Mesenchymal stem cell (in vitro differentiated cells and primary cell): ENCODE measurements at regions not wholly inside any gene's neighbourhood (a gene's known extent, or its start where the extent isn't known, plus 50 kb on each side); places are given as distances from the start of the nearest gene placed in this dataset.

Experiments used
- DNase-seq: peaks from one replicate; pipeline ENCODE4 v3.0.0-alpha.2; 2013
- H2AFZ ChIP-seq: one replicate; pipeline ENCODE4 v1.6.1; 2013; ENCODE audit warnings: low read depth, mild to moderate bottlenecking, control low read depth, inconsistent platforms, low read length, moderate library complexity
- H2AK5ac ChIP-seq: 2 replicates; pipeline ENCODE4 v1.6.1; 2013; ENCODE audit warnings: low read length, moderate library complexity, mild to moderate bottlenecking, inconsistent platforms; ENCODE audit not compliant: severe bottlenecking
- H2BK120ac ChIP-seq: one replicate; pipeline ENCODE4 v1.6.1; 2013; ENCODE audit warnings: low read depth, mild to moderate bottlenecking, inconsistent platforms, low read length, moderate library complexity
- H2BK12ac ChIP-seq, 2 experiments: one replicate each; pipeline ENCODE4 v1.6.1; 2013; ENCODE audit warnings: inconsistent platforms in 2 of 2, low read length in 2 of 2, mild to moderate bottlenecking in 2 of 2, moderate library complexity in 2 of 2, control low read depth in 1 of 2
- H2BK15ac ChIP-seq: one replicate; pipeline ENCODE4 v1.6.1; 2013; ENCODE audit warnings: mild to moderate bottlenecking, low read depth, inconsistent platforms; ENCODE audit not compliant: poor library complexity, severe bottlenecking
- H2BK5ac ChIP-seq: 2 replicates; pipeline ENCODE4 v1.6.1; 2013; ENCODE audit warnings: low read depth, mild to moderate bottlenecking, low read length, control low read depth, inconsistent platforms; ENCODE audit not compliant: poor library complexity, severe bottlenecking
- H3K14ac ChIP-seq, 2 experiments: one replicate each; pipeline ENCODE4 v1.6.1; 2013; ENCODE audit warnings: inconsistent platforms in 2 of 2, low read length in 2 of 2, control low read depth in 1 of 2, mild to moderate bottlenecking in 1 of 2, moderate library complexity in 1 of 2
- H3K18ac ChIP-seq, 2 experiments: one replicate each; pipeline ENCODE4 v1.6.1; 2013; ENCODE audit warnings: inconsistent platforms in 2 of 2, low read length in 2 of 2, control low read depth in 1 of 2, low read depth in 1 of 2, mild to moderate bottlenecking in 1 of 2
- H3K23ac ChIP-seq, 2 experiments: one replicate each; pipeline ENCODE4 v1.6.1; 2013; ENCODE audit warnings: inconsistent platforms in 2 of 2, low read length in 2 of 2, mild to moderate bottlenecking in 2 of 2, moderate library complexity in 2 of 2, control low read depth in 1 of 2
- H3K27ac ChIP-seq: 2 replicates; pipeline ENCODE4 v1.5.1; 2013; ENCODE audit warnings: mild to moderate bottlenecking, moderate library complexity, low read length, control low read depth, inconsistent platforms; ENCODE audit not compliant: poor library complexity, severe bottlenecking
- H3K27me3 ChIP-seq, 2 experiments: 2 replicates each; pipeline versions ENCODE4 v1.6.1 to v1.7.0; 2013; ENCODE audit warnings: low read length in 2 of 2, mild to moderate bottlenecking in 2 of 2, moderate library complexity in 2 of 2, control low read depth in 1 of 2, inconsistent platforms in 1 of 2; ENCODE audit not compliant: control insufficient read depth in 1 of 2, insufficient read depth in 1 of 2
- H3K36me3 ChIP-seq, 2 experiments: 2 replicates each; pipeline versions ENCODE4 v1.6.1 to v1.7.0; 2013; ENCODE audit warnings: low read length in 2 of 2, control low read depth in 1 of 2, inconsistent platforms in 1 of 2, low read depth in 1 of 2, mild to moderate bottlenecking in 1 of 2; ENCODE audit not compliant: insufficient read depth in 2 of 2, control insufficient read depth in 1 of 2
- H3K4ac ChIP-seq, 2 experiments: one replicate each; pipeline ENCODE4 v1.6.1; 2013; ENCODE audit warnings: inconsistent platforms in 2 of 2, low read length in 2 of 2, mild to moderate bottlenecking in 2 of 2, moderate library complexity in 2 of 2, control low read depth in 1 of 2, low read depth in 1 of 2
- H3K4me1 ChIP-seq: 2 replicates; pipeline ENCODE4 v1.6.1; 2013; ENCODE audit warnings: low read depth, low read length, control low read depth; ENCODE audit not compliant: control insufficient read depth, insufficient read depth
- H3K4me2 ChIP-seq: 2 replicates; pipeline ENCODE4 v1.6.1; 2013; ENCODE audit warnings: low read length, mild to moderate bottlenecking, inconsistent platforms; ENCODE audit not compliant: poor library complexity, severe bottlenecking
- H3K4me3 ChIP-seq, 2 experiments: 2 replicates each; pipeline versions ENCODE4 v1.5.1 to v1.7.0; 2013; ENCODE audit warnings: low read length in 2 of 2, mild to moderate bottlenecking in 2 of 2, control low read depth in 1 of 2, low read depth in 1 of 2; ENCODE audit not compliant: insufficient read depth in 1 of 2
- H3K79me1 ChIP-seq: replicated peaks from 2 replicates; pipeline ENCODE4 v1.6.1; 2013; ENCODE audit warnings: mild to moderate bottlenecking, control low read depth, low read length, inconsistent platforms; ENCODE audit not compliant: poor library complexity, severe bottlenecking
- H3K9ac ChIP-seq: 2 replicates; pipeline ENCODE4 v1.7.0; 2013; ENCODE audit warnings: mild to moderate bottlenecking, low read length, moderate library complexity
- H3K9me3 ChIP-seq: 2 replicates; pipeline ENCODE4 v1.7.0; 2013; ENCODE audit warnings: mild to moderate bottlenecking, low read length; ENCODE audit not compliant: control insufficient read depth
- H4K8ac ChIP-seq: one replicate; pipeline ENCODE4 v1.6.1; 2013; ENCODE audit warnings: inconsistent platforms, mild to moderate bottlenecking, low read length, moderate library complexity
- H4K91ac ChIP-seq: one replicate; pipeline ENCODE4 v1.6.1; 2013; ENCODE audit warnings: mild to moderate bottlenecking, low read length, inconsistent platforms
- WGBS: methylation state at CpG from one replicate; pipeline ENCODE4 v1.1.7; 2013; ENCODE audit warnings: mixed read lengths; 5-methylcytosine and 5-hydroxymethylcytosine counted together

GRCh38 chr3:16114429-16114828, 60.1 kb upstream of the GALNT15 start:
- Histone ChIP-seq H2BK15ac (no peak overlapping the region), H2BK12ac (no peak overlapping the region), H4K8ac (no peak overlapping the region), H3K79me1 (no peaks in the 10 kb centered on the region), H3K36me3 (peaks cover 0 to 10% of the 10 kb centered on the region in 2 experiments), H2BK5ac (no peak overlapping the region), H3K4me2 (no peak overlapping the region), H3K4ac (no peak overlapping the region), H3K14ac (no peak overlapping the region), H3K27ac (no peak overlapping the region), H3K18ac (no peak overlapping the region), H4K91ac (no peak overlapping the region), H3K9me3 (no peaks in the 10 kb centered on the region), H2AK5ac (no peak overlapping the region), H2AFZ (no peak overlapping the region), H3K23ac (no peak overlapping the region), H3K4me3 (no peak overlapping the region), H3K27me3 (no peaks in the 10 kb centered on the region), H3K4me1 (no peaks in the 10 kb centered on the region), H3K9ac (peak overlapping the region; percentile 85), H2BK120ac (no peak overlapping the region)
- no peak for DNase-seq
- WGBS = no CpG with 5 or more reads among the region's 2 CpGs

- no peak overlapping the region for H2AK5ac ChIP-seq
- no peak overlapping the region for H3K27ac ChIP-seq
- no peak overlapping the region for H2BK15ac ChIP-seq
Measured at GRCh38 chr3:16114930-16115329, 59.5 kb upstream of the GALNT15 start.

GRCh38 chr3:16118396-16118795, 56.1 kb upstream of the GALNT15 start:
- H4K8ac ChIP-seq = no peak overlapping the region
- no peak overlapping the region for H4K91ac ChIP-seq
- H3K4me1 ChIP-seq = no peaks in the 10 kb centered on the region
- H3K23ac ChIP-seq = no peak overlapping the region
- H3K14ac ChIP-seq = no peak overlapping the region
- H2BK12ac ChIP-seq = no peak overlapping the region
- no peaks in the 10 kb centered on the region for H3K36me3 ChIP-seq
- H3K18ac ChIP-seq = no peak overlapping the region
- H3K9ac ChIP-seq = no peak overlapping the region
- no peak overlapping the region for H3K27ac ChIP-seq
- H3K4me3 ChIP-seq = no peak overlapping the region
- no peaks in the 10 kb centered on the region for H3K79me1 ChIP-seq
- H3K4me2 ChIP-seq = no peak overlapping the region
- no peaks in the 10 kb centered on the region for H3K9me3 ChIP-seq
- H3K4ac ChIP-seq = no peak overlapping the region
- WGBS = 78% methylated on average over 8 of the region's 9 CpGs
- no peak overlapping the region for H2BK5ac ChIP-seq
- no peak overlapping the region for H2BK15ac ChIP-seq
- H2BK120ac ChIP-seq = no peak overlapping the region
- H2AFZ ChIP-seq = no peak overlapping the region
- no peaks in the 10 kb centered on the region for H3K27me3 ChIP-seq
- DNase-seq = no peak
- H2AK5ac ChIP-seq = no peak overlapping the region

More at GRCh38 chr3:16114930-16115329, 59.5 kb upstream of the GALNT15 start:
- Histone ChIP-seq H3K14ac (no peak overlapping the region), H3K23ac (no peak overlapping the region), H3K79me1 (no peaks in the 10 kb centered on the region), H3K4me2 (no peak overlapping the region), H3K18ac (no peak overlapping the region), H2AFZ (no peak overlapping the region), H3K4me1 (no peaks in the 10 kb centered on the region), H2BK120ac (no peak overlapping the region), H3K27me3 (no peaks in the 10 kb centered on the region), H3K36me3 (peaks cover 0 to 5% of the 10 kb centered on the region in 2 experiments), H4K8ac (no peak overlapping the region), H3K4ac (no peak overlapping the region), H3K4me3 (no peak overlapping the region), H2BK12ac (no peak overlapping the region), H4K91ac (no peak overlapping the region), H3K9ac (peak overlapping the region; percentile 85), H3K9me3 (no peaks in the 10 kb centered on the region), H2BK5ac (no peak overlapping the region)
- 66% methylated on average over 2 of the region's 3 CpGs for WGBS
- no peak for DNase-seq

- Histone ChIP-seq H3K36me3 (no peaks in the 10 kb centered on the region), H3K27ac (no peak overlapping the region), H3K4ac (no peak overlapping the region), H3K79me1 (no peaks in the 10 kb centered on the region), H3K14ac (no peak overlapping the region), H2BK120ac (no peak overlapping the region), H3K9me3 (no peaks in the 10 kb centered on the region), H3K18ac (no peak overlapping the region), H4K91ac (no peak overlapping the region), H3K4me1 (no peaks in the 10 kb centered on the region), H2BK15ac (no peak overlapping the region), H3K4me3 (no peak overlapping the region), H3K9ac (no peak overlapping the region), H3K23ac (no peak overlapping the region), H3K4me2 (no peak overlapping the region), H2AK5ac (no peak overlapping the region), H3K27me3 (no peaks in the 10 kb centered on the region), H2BK12ac (no peak overlapping the region), H2AFZ (no peak overlapping the region), H2BK5ac (no peak overlapping the region), H4K8ac (no peak overlapping the region)
- no peak for DNase-seq
Measured at GRCh38 chr3:16119887-16120286, 54.6 kb upstream of the GALNT15 start.
